CD4-positive, alpha-beta memory T cell (primary cell): ENCODE measurements at regions not wholly inside any gene's neighbourhood (a gene's known extent, or its start where the extent isn't known, plus 50 kb on each side); places are given as distances from the start of the nearest gene placed in this dataset.

Experiments
- CTCF ChIA-PET: fragments of 350-600 bp; sonication (Branson Sonifier 250); formaldehyde crosslinking; loops from one replicate; lab custom pipeline; 2021; ENCODE audit warnings: inconsistent platforms; ENCODE audit not compliant: partially characterized antibody; lab: Charles Lee
- POLR2A ChIA-PET: fragments of 350-600 bp; sonication (Branson Sonifier 250); formaldehyde crosslinking; loops from one replicate; lab custom pipeline; 2021; ENCODE audit not compliant: partially characterized antibody; lab: Charles Lee
- DNase-seq, 5 donors: peaks; one replicate each; pipeline versions ENCODE4 v3.0.0 to v3.0.0-alpha.2; 2020 to 2022; ENCODE audit warnings: mixed read lengths in 1 of 5
- H3K27ac ChIP-seq: one replicate; pipeline ENCODE4 v1.7.0; 2013; ENCODE audit warnings: low read depth, low read length
- H3K27me3 ChIP-seq: 2 replicates; pipeline ENCODE4 v1.7.0; 2013; ENCODE audit warnings: mild to moderate bottlenecking, low read length, moderate library complexity; ENCODE audit not compliant: insufficient read depth
- H3K36me3 ChIP-seq: 2 replicates; pipeline ENCODE4 v1.7.0; 2013; ENCODE audit warnings: mild to moderate bottlenecking, low read length, moderate library complexity; ENCODE audit not compliant: insufficient read depth
- H3K4me1 ChIP-seq: 2 replicates; pipeline ENCODE4 v1.7.0; 2013; ENCODE audit warnings: mild to moderate bottlenecking, low read length, moderate library complexity; ENCODE audit not compliant: insufficient read depth
- H3K4me3 ChIP-seq, 2 donors: one replicate each; pipeline ENCODE4 v1.7.0; 2013; ENCODE audit warnings: low read length in 2 of 2, mild to moderate bottlenecking in 1 of 2
- H3K9me3 ChIP-seq, 2 donors: one replicate each; pipeline ENCODE4 v1.7.0; 2013; ENCODE audit warnings: low read length in 2 of 2, control low read depth in 1 of 2; ENCODE audit not compliant: control insufficient read depth in 1 of 2
- H3K27ac Mint-ChIP-seq, 7 donors: one replicate each; pipeline ENCODE4 v1.8.0; 2020 to 2021; ENCODE audit warnings: mixed read lengths in 7 of 7, mild to moderate bottlenecking in 6 of 7, inconsistent platforms in 3 of 7, moderate library complexity in 3 of 7
- H3K27me3 Mint-ChIP-seq, 2 donors: one replicate each; pipeline ENCODE4 v1.8.0; 2020 to 2021; ENCODE audit warnings: mixed read lengths in 2 of 2
- H3K36me3 Mint-ChIP-seq, 2 donors: one replicate each; pipeline ENCODE4 v1.8.0; 2020 to 2021; ENCODE audit warnings: mixed read lengths in 2 of 2, inconsistent platforms in 1 of 2, mild to moderate bottlenecking in 1 of 2
- H3K4me1 Mint-ChIP-seq, 4 donors: one replicate each; pipeline ENCODE4 v1.8.0; 2020 to 2021; ENCODE audit warnings: mixed read lengths in 4 of 4, mild to moderate bottlenecking in 1 of 4
- H3K4me3 Mint-ChIP-seq, 8 donors: one replicate each; pipeline ENCODE4 v1.8.0; 2020 to 2021; ENCODE audit warnings: mixed read lengths in 8 of 8, mild to moderate bottlenecking in 7 of 8, moderate library complexity in 6 of 8, inconsistent platforms in 3 of 8
- H3K9me3 Mint-ChIP-seq, 8 donors: one replicate each; pipeline ENCODE4 v1.8.0; 2020 to 2021; ENCODE audit warnings: mixed read lengths in 8 of 8, mild to moderate bottlenecking in 5 of 8, inconsistent platforms in 3 of 8, moderate library complexity in 1 of 8
- intact Hi-C: fragments of 100-400 bp; cut with micrococcal nuclease; formaldehyde crosslinking; loops from one replicate; pipeline ENCODE4 v1.15.1; 2023

GRCh38 chr1:177820213-177820612 lies 149.6 kb downstream of the SEC16B start:
- H3K4me1 Mint-ChIP-seq, result no peaks in the 10 kb centered on the region
- Histone ChIP-seq H3K9me3 (no peaks in the 10 kb centered on the region), H3K4me1 (no peaks in the 10 kb centered on the region), H3K36me3 (no peaks in the 10 kb centered on the region), H3K4me3 (no peak overlapping the region), H3K27ac (no peak overlapping the region), H3K27me3 (no peaks in the 10 kb centered on the region)
- ChIA-PET POLR2A (no interaction called here), CTCF (no interaction called here)
- no peak overlapping the region for H3K4me3 Mint-ChIP-seq
- H3K27me3 Mint-ChIP-seq, result peaks cover 2% of the 10 kb centered on the region in 2 donors
- no peak overlapping the region for H3K27ac Mint-ChIP-seq
- no peak for DNase-seq
- H3K36me3 Mint-ChIP-seq, result no peaks in the 10 kb centered on the region
- peaks cover 0 to 12% (median 6%) of the 10 kb centered on the region in 8 donors for H3K9me3 Mint-ChIP-seq
- intact Hi-C loops, result no loop called here

GRCh38 chr1:177817937-177818875 lies 151.7 kb downstream of the SEC16B start:
- H3K4me3 ChIP-seq, result no peak overlapping the region
- Mint-ChIP-seq H3K27me3 (peaks cover 2% of the 10 kb centered on the region in 2 donors), H3K27ac (no peak overlapping the region), H3K36me3 (no peaks in the 10 kb centered on the region), H3K9me3 (peaks cover 0 to 17% (median 6%) of the 10 kb centered on the region in 8 donors), H3K4me1 (no peaks in the 10 kb centered on the region), H3K4me3 (no peak overlapping the region)
- CTCF ChIA-PET, result no interaction called here
- no peak overlapping the region for H3K27ac ChIP-seq
- no peaks in the 10 kb centered on the region for H3K27me3 ChIP-seq
- intact Hi-C loops, result no loop called here
- no peaks in the 10 kb centered on the region for H3K9me3 ChIP-seq
- POLR2A ChIA-PET, result no interaction called here
- no peaks in the 10 kb centered on the region for H3K36me3 ChIP-seq
- no peaks in the 10 kb centered on the region for H3K4me1 ChIP-seq
- no peak for DNase-seq

GRCh38 chr1:177812650-177813049 lies 157.2 kb downstream of the SEC16B start:
- H3K36me3 ChIP-seq, result no peaks in the 10 kb centered on the region
- Mint-ChIP-seq H3K27me3 (no peaks in the 10 kb centered on the region), H3K36me3 (no peaks in the 10 kb centered on the region), H3K4me1 (no peaks in the 10 kb centered on the region), H3K27ac (no peak overlapping the region), H3K9me3 (peaks cover 2 to 17% (median 8%) of the 10 kb centered on the region in 8 donors), H3K4me3 (no peak overlapping the region)
- intact Hi-C loops, result no loop called here
- no peak overlapping the region for H3K4me3 ChIP-seq
- no peaks in the 10 kb centered on the region for H3K9me3 ChIP-seq
- no peaks in the 10 kb centered on the region for H3K4me1 ChIP-seq
- CTCF ChIA-PET, result no interaction called here
- no peaks in the 10 kb centered on the region for H3K27me3 ChIP-seq
- no peak for DNase-seq
- POLR2A ChIA-PET, result no interaction called here
- H3K27ac ChIP-seq, result no peak overlapping the region

- Mint-ChIP-seq H3K36me3 (no peaks in the 10 kb centered on the region), H3K4me1 (no peaks in the 10 kb centered on the region), H3K4me3 (no peak overlapping the region), H3K9me3 (peaks cover 2 to 21% (median 9%) of the 10 kb centered on the region in 8 donors), H3K27ac (no peak overlapping the region), H3K27me3 (no peaks in the 10 kb centered on the region)
- Histone ChIP-seq H3K27ac (no peak overlapping the region), H3K4me3 (no peak overlapping the region), H3K9me3 (no peaks in the 10 kb centered on the region), H3K27me3 (no peaks in the 10 kb centered on the region), H3K4me1 (no peaks in the 10 kb centered on the region), H3K36me3 (no peaks in the 10 kb centered on the region)
- no peak for DNase-seq
- intact Hi-C loops, result no loop called here
- ChIA-PET CTCF (no interaction called here), POLR2A (no interaction called here)
Observed at GRCh38 chr1:177812144-177812543, 157.7 kb downstream of the SEC16B start.

GRCh38 chr1:177811429-177811828 lies 158.4 kb downstream of the SEC16B start:
- no peaks in the 10 kb centered on the region for H3K9me3 ChIP-seq
- Mint-ChIP-seq H3K4me3 (no peak overlapping the region), H3K27ac (no peak overlapping the region), H3K36me3 (no peaks in the 10 kb centered on the region), H3K27me3 (no peaks in the 10 kb centered on the region), H3K4me1 (no peaks in the 10 kb centered on the region), H3K9me3 (peaks cover 0 to 20% (median 7%) of the 10 kb centered on the region in 8 donors)
- no peaks in the 10 kb centered on the region for H3K4me1 ChIP-seq
- no peaks in the 10 kb centered on the region for H3K27me3 ChIP-seq
- DNase-seq, result no peak
- H3K27ac ChIP-seq, result no peak overlapping the region
- ChIA-PET CTCF (no interaction called here), POLR2A (no interaction called here)
- no peaks in the 10 kb centered on the region for H3K36me3 ChIP-seq
- no peak overlapping the region for H3K4me3 ChIP-seq
- intact Hi-C loops, result no loop called here

- ChIA-PET CTCF (no interaction called here), POLR2A (no interaction called here)
- Mint-ChIP-seq H3K4me1 (no peaks in the 10 kb centered on the region), H3K27me3 (no peaks in the 10 kb centered on the region), H3K27ac (no peak overlapping the region), H3K4me3 (no peak overlapping the region), H3K9me3 (peaks cover 2 to 20% (median 10%) of the 10 kb centered on the region in 8 donors), H3K36me3 (no peaks in the 10 kb centered on the region)
- H3K36me3 ChIP-seq, result no peaks in the 10 kb centered on the region
- no peaks in the 10 kb centered on the region for H3K27me3 ChIP-seq
- no peak overlapping the region for H3K4me3 ChIP-seq
- no peaks in the 10 kb centered on the region for H3K4me1 ChIP-seq
- intact Hi-C loops, result no loop called here
- DNase-seq, result no peak
- no peaks in the 10 kb centered on the region for H3K9me3 ChIP-seq
- no peak overlapping the region for H3K27ac ChIP-seq
Observed at GRCh38 chr1:177809819-177810218, 160.0 kb downstream of the SEC16B start.

GRCh38 chr1:177802304-177802703 lies 167.6 kb downstream of the SEC16B start:
- Histone ChIP-seq H3K27me3 (no peaks in the 10 kb centered on the region), H3K27ac (no peak overlapping the region), H3K9me3 (no peaks in the 10 kb centered on the region), H3K4me3 (no peak overlapping the region), H3K4me1 (no peaks in the 10 kb centered on the region), H3K36me3 (no peaks in the 10 kb centered on the region)
- no peaks in the 10 kb centered on the region for H3K4me1 Mint-ChIP-seq
- DNase-seq, result no peak
- no peaks in the 10 kb centered on the region for H3K27me3 Mint-ChIP-seq
- H3K27ac Mint-ChIP-seq, result no peak overlapping the region
- CTCF ChIA-PET, result no interaction called here
- intact Hi-C loops, result no loop called here
- POLR2A ChIA-PET, result no interaction called here
- peaks cover 2 to 32% (median 24%) of the 10 kb centered on the region in 8 donors for H3K9me3 Mint-ChIP-seq
- H3K4me3 Mint-ChIP-seq, result no peak overlapping the region
- H3K36me3 Mint-ChIP-seq, result no peaks in the 10 kb centered on the region
